Fibroblast of lung (primary cell): ENCODE measurements at regions not wholly inside any gene's neighbourhood (a gene's known extent, or its start where the extent isn't known, plus 50 kb on each side); places are given as distances from the start of the nearest gene placed in this dataset.

Source experiments
- CTCF ChIP-seq, 2 donors: IDR thresholded peaks in 1 of 2; conservative IDR thresholded peaks in 1 of 2; 1 replicate in 1 of 2; 2 replicates in 1 of 2; pipeline ENCODE4 v1.5.1; 2011 to 2012; ENCODE audit warnings: low read length in 2 of 2, control low read depth in 1 of 2, inconsistent platforms in 1 of 2, low read depth in 1 of 2, mild to moderate bottlenecking in 1 of 2
- EZH2 ChIP-seq: IDR thresholded peaks from 2 replicates; pipeline ENCODE4 v1.5.1; 2012; ENCODE audit warnings: low read length, control low read depth, mild to moderate bottlenecking; ENCODE audit errors: missing control alignments

GRCh38 chr12:131507094-131507493 lies 203.8 kb upstream of the SFSWAP start:
- TF ChIP-seq CTCF (conservative IDR thresholded peaks at IDR 0.05 in 1 of 2, IDR thresholded peaks at IDR 0.05 in 1 of 2; ENCODE audit: low read depth in 1 of 2, low read length in 2 of 2) (no peak), EZH2 (no peak)
